Tibial nerve (tissue), 4 donors: ENCODE measurements at regions not wholly inside any gene's neighbourhood (a gene's known extent, or its start where the extent isn't known, plus 50 kb on each side); places are given as distances from the start of the nearest gene placed in this dataset.

Experiments used
- CTCF ChIP-seq, 5 experiments: fragments of 200-600 bp in 3 of 5; fragments of 450-650 bp in 2 of 5; sonication (generic) in 3 of 5; IDR thresholded peaks; one replicate each; pipeline ENCODE4 v1.5.1; 2016 to 2019; ENCODE audit warnings: antibody characterized with exemption in 5 of 5, mild to moderate bottlenecking in 3 of 5, moderate library complexity in 2 of 5
- EP300 ChIP-seq, 2 donors: sonication (generic); formaldehyde crosslinking; IDR thresholded peaks; one replicate each; pipeline ENCODE4 v1.6.1; 2017; ENCODE audit warnings: antibody characterized with exemption in 2 of 2, mild to moderate bottlenecking in 1 of 2
- POLR2A ChIP-seq, 2 donors: fragments of 450-650 bp; IDR thresholded peaks; one replicate each; pipeline ENCODE4 v1.6.1; 2017; ENCODE audit warnings: antibody characterized with exemption in 2 of 2, mild to moderate bottlenecking in 2 of 2, moderate library complexity in 2 of 2

GRCh38 chr2:83233781-83234180, 1225.3 kb downstream of the SUCLG1 start:
- TF ChIP-seq CTCF (IDR thresholded peaks at IDR 0.05) (no peak), POLR2A (IDR thresholded peaks at IDR 0.05) (no peak), EP300 (IDR thresholded peaks at IDR 0.05) (no peak)
